ENCODE measurements at regions not wholly inside any gene's neighbourhood (a gene's known extent, or its start where the extent isn't known, plus 50 kb on each side); places are given as distances from the start of the nearest gene placed in this dataset.

- no peak for TF ChIP-seq MXI1 (IDR thresholded peaks at IDR 0.05; ENCODE audit: borderline replicate concordance, low read depth, low read length)
Measured at GRCh38 chr4:125062115-125063050, 252.4 kb upstream of the FAT4 start (continued).

- DNase-seq: no peak
- in situ Hi-C loops (cut with MboI; ENCODE audit: low sequenced_read_pairs): no loop called here
Measured at GRCh38 chr4:125060376-125060775, 254.4 kb upstream of the FAT4 start.

More at GRCh38 chr4:125060376-125060775, 254.4 kb upstream of the FAT4 start:
- no peak overlapping the region for H2AK5ac ChIP-seq (ENCODE audit: low read depth, low read length)
- no peak overlapping the region for H3K4ac ChIP-seq (ENCODE audit: low read depth, low read length)
- H3K9ac ChIP-seq (ENCODE audit: low read depth, low read length): no peak overlapping the region
- no TSS peak for BruUV-seq (replicated peaks)
- ChIA-PET CTCF (no interaction called here), POLR2A (ENCODE audit: unreplicated experiment) (no interaction called here)
- H3K36me3 ChIP-seq (ENCODE audit: control insufficient read depth, insufficient read depth, low read length): no peaks in the 10 kb centered on the region
- no peak overlapping the region for H3K4me2 ChIP-seq (ENCODE audit: low read depth, low read length)
- no peak overlapping the region for H3K27ac ChIP-seq (ENCODE audit: insufficient read depth, low read length)
- H3K18ac ChIP-seq (ENCODE audit: low read depth, low read length): no peak overlapping the region
- H3K23ac ChIP-seq (ENCODE audit: low read depth, low read length): no peak overlapping the region
- H3K27me3 ChIP-seq (ENCODE audit: control insufficient read depth, insufficient read depth, low read length): no peaks in the 10 kb centered on the region
- dilution Hi-C loops (cut with HindIII; ENCODE audit: low sequenced_read_pairs, unreplicated experiment) (no loop called here), intact Hi-C loops (cut with micrococcal nuclease) (no loop called here)
- H3K79me1 ChIP-seq (ENCODE audit: low read depth in 1 of 2, low read length in 2 of 2): no peaks in the 10 kb centered on the region
- no peaks in the 10 kb centered on the region for H3K9me3 ChIP-seq (ENCODE audit: control insufficient read depth, insufficient read depth, low read length)
- TF ChIP-seq ELK1 (IDR thresholded peaks at IDR 0.05; ENCODE audit: borderline replicate concordance, low read depth, low read length) (no peak), USF2 (IDR thresholded peaks at IDR 0.05; ENCODE audit: low read depth, low read length) (no peak), MAFK (IDR thresholded peaks at IDR 0.05; ENCODE audit: low read depth, low read length) (no peak), BHLHE40 (IDR thresholded peaks at IDR 0.05; ENCODE audit: low read depth, low read length) (no peak), POLR2A (IDR thresholded peaks at IDR 0.05; ENCODE audit: low read depth, low read length) (no peak), RAD21 (IDR thresholded peaks at IDR 0.05; ENCODE audit: low read length) (no peak), CTCF (conservative IDR thresholded peaks at IDR 0.05; ENCODE audit: low read depth, low read length) (no peak), NFE2L2 (IDR thresholded peaks at IDR 0.05; ENCODE audit: low read depth, low read length) (no peak)
- no peaks in the 10 kb centered on the region for H4K20me1 ChIP-seq (ENCODE audit: insufficient read depth, low read length)
- ATAC-seq (ENCODE audit: low read depth): no peak
- no peak overlapping the region for H2BK15ac ChIP-seq (ENCODE audit: low read depth, low read length)
- H2AFZ ChIP-seq (replicated peaks; ENCODE audit: low read length, poor library complexity): no peak overlapping the region
- H4K5ac ChIP-seq (ENCODE audit: low read depth, low read length): no peak overlapping the region
- H3K14ac ChIP-seq (replicated peaks; ENCODE audit: low read depth, low read length): no peak overlapping the region
- no peak overlapping the region for H2BK20ac ChIP-seq (ENCODE audit: low read depth, low read length)
- no peak overlapping the region for H4K8ac ChIP-seq (ENCODE audit: low read depth in 2 of 2, low read length in 2 of 2)
- H3K56ac ChIP-seq (ENCODE audit: extremely low read depth, insufficient read depth, low read length): no peak overlapping the region
- H3K9me1 ChIP-seq (ENCODE audit: insufficient read depth, low read length): no peaks in the 10 kb centered on the region; the same call in 1 of the 2 replicates
- no peak overlapping the region for H3K4me3 ChIP-seq (ENCODE audit: insufficient read depth, low read depth, low read length)
- no peaks in the 10 kb centered on the region; the same call in 1 of the 2 replicates for H3K4me1 ChIP-seq (ENCODE audit: control insufficient read depth, insufficient read depth, low read length)
- H2BK5ac ChIP-seq (ENCODE audit: low read depth, low read length, poor library complexity, severe bottlenecking): no peak overlapping the region
- no peak overlapping the region for H2AK9ac ChIP-seq (replicated peaks; ENCODE audit: low read depth, low read length, poor library complexity)
- H2BK120ac ChIP-seq (ENCODE audit: low read depth, low read length): no peak overlapping the region
- 100% methylated on average over 1 of the region's 2 CpGs; no CpG with 5 or more reads in 1 of the 2 experiments for WGBS, 2 experiments (ENCODE audit: extremely low coverage in 2 of 2, insufficient read length in 1 of 2)
- no peak overlapping the region for H4K91ac ChIP-seq (ENCODE audit: insufficient read depth, low read depth, low read length)

All from IMR-90 (cell line).